CD4-positive, alpha-beta T cell (primary cell): ENCODE measurements at regions not wholly inside any gene's neighbourhood (a gene's known extent, or its start where the extent isn't known, plus 50 kb on each side); places are given as distances from the start of the nearest gene placed in this dataset.

Experiments used
- ATAC-seq: fragments of 200-7000 bp; cut with Tn5 transposase; one replicate; pipeline ENCODE4 v1.10.0; 2022; ENCODE audit warnings: mild to moderate bottlenecking; ENCODE audit not compliant: poor library complexity
- CTCF ChIA-PET: fragments of 350-600 bp; sonication (Branson Sonifier 250); formaldehyde crosslinking; loops from one replicate; lab custom pipeline; 2021; ENCODE audit warnings: antibody characterized with exemption, inconsistent platforms; lab: Charles Lee
- POLR2A ChIA-PET: fragments of 350-600 bp; sonication (Branson Sonifier 250); formaldehyde crosslinking; loops from one replicate; lab custom pipeline; 2021; ENCODE audit warnings: antibody characterized with exemption, inconsistent platforms; lab: Charles Lee
- DNase-seq, 14 experiments: peaks; one replicate each; pipeline ENCODE4 v3.0.0-alpha.2; 2013 to 2020; ENCODE audit warnings: mixed read lengths in 2 of 14
- H3K27ac ChIP-seq, 2 donors: one replicate each; pipeline versions ENCODE4 v1.5.1 to v1.7.0; 2013; ENCODE audit warnings: low read length in 2 of 2, low read depth in 1 of 2, mild to moderate bottlenecking in 1 of 2
- H3K27me3 ChIP-seq, 2 experiments: 1 replicate in 1 of 2; 2 replicates in 1 of 2; pipeline versions ENCODE4 v1.6.1 to v1.7.0; 2013; ENCODE audit warnings: low read length in 2 of 2, control low read depth in 1 of 2, mild to moderate bottlenecking in 1 of 2, moderate library complexity in 1 of 2; ENCODE audit not compliant: insufficient read depth in 2 of 2, control insufficient read depth in 1 of 2
- H3K36me3 ChIP-seq: one replicate; pipeline ENCODE4 v1.6.1; 2013; ENCODE audit warnings: low read length, control low read depth; ENCODE audit not compliant: insufficient read depth
- H3K4me1 ChIP-seq: one replicate; pipeline ENCODE4 v1.6.1; 2013; ENCODE audit warnings: low read length, control low read depth; ENCODE audit not compliant: insufficient read depth
- H3K4me3 ChIP-seq: one replicate; pipeline ENCODE4 v1.5.1; 2013; ENCODE audit warnings: mild to moderate bottlenecking, low read length, moderate library complexity
- H3K9me3 ChIP-seq, 2 experiments: 1 replicate in 1 of 2; 2 replicates in 1 of 2; pipeline versions ENCODE4 v1.6.1 to v1.7.0; 2013; ENCODE audit warnings: low read length in 2 of 2, mild to moderate bottlenecking in 2 of 2, control low read depth in 1 of 2, moderate library complexity in 1 of 2; ENCODE audit not compliant: control insufficient read depth in 1 of 2, insufficient read depth in 1 of 2
- H3K27ac Mint-ChIP-seq: one replicate; pipeline ENCODE4 v1.8.0; 2020; ENCODE audit warnings: mixed read lengths
- H3K27me3 Mint-ChIP-seq: one replicate; pipeline ENCODE4 v1.8.0; 2021; ENCODE audit warnings: mixed read lengths
- H3K36me3 Mint-ChIP-seq: one replicate; pipeline ENCODE4 v1.8.0; 2021; ENCODE audit warnings: low read depth, mixed read lengths
- H3K4me1 Mint-ChIP-seq: one replicate; pipeline ENCODE4 v1.8.0; 2021; ENCODE audit warnings: low read depth, mixed read lengths
- H3K4me3 Mint-ChIP-seq: one replicate; pipeline ENCODE4 v1.8.0; 2020; ENCODE audit warnings: mild to moderate bottlenecking, mixed read lengths
- H3K9me3 Mint-ChIP-seq: one replicate; pipeline ENCODE4 v1.8.0; 2020; ENCODE audit warnings: mixed read lengths
- intact Hi-C, 2 experiments: fragments of 100-400 bp; cut with DNase I in 1 of 2; cut with micrococcal nuclease in 1 of 2; formaldehyde crosslinking; loops; one replicate each; pipeline versions ENCODE4 v1.15.1 to v1.9.0; 2023 to 2025; cut with DNase I, micrococcal nuclease
- TF ChIP-seq, protein P1 (sequence below): fragments of 200-600 bp; IDR thresholded peaks from one replicate; pipeline ENCODE4 v1.8.0; 2022; ENCODE audit warnings: antibody characterized with exemption, mild to moderate bottlenecking

DNA sequence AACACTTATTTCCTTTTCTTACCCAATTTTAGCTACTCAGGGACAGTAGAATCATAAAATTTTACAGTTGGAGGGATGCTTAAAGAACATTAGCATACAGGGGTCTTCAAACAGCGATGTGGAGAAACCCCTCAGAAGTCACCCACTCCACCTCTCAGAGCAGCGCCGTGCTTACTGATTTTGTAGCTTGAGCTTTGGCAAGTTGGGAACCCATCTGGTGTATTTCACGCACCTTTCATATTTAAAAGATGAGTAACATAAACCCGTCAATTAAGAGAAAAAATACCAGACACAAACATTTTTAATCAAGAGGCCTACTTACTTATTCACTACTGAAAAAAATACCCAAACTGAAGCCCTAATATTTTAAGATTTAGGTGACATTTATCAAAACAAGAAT is 80.9 kb downstream of the ADAMTS15 start:
- CTCF ChIA-PET: no interaction called here
- TF ChIP-seq, protein P1, sequence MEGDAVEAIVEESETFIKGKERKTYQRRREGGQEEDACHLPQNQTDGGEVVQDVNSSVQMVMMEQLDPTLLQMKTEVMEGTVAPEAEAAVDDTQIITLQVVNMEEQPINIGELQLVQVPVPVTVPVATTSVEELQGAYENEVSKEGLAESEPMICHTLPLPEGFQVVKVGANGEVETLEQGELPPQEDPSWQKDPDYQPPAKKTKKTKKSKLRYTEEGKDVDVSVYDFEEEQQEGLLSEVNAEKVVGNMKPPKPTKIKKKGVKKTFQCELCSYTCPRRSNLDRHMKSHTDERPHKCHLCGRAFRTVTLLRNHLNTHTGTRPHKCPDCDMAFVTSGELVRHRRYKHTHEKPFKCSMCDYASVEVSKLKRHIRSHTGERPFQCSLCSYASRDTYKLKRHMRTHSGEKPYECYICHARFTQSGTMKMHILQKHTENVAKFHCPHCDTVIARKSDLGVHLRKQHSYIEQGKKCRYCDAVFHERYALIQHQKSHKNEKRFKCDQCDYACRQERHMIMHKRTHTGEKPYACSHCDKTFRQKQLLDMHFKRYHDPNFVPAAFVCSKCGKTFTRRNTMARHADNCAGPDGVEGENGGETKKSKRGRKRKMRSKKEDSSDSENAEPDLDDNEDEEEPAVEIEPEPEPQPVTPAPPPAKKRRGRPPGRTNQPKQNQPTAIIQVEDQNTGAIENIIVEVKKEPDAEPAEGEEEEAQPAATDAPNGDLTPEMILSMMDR: no peak
- no peak overlapping the region for H3K27ac Mint-ChIP-seq

DNA sequence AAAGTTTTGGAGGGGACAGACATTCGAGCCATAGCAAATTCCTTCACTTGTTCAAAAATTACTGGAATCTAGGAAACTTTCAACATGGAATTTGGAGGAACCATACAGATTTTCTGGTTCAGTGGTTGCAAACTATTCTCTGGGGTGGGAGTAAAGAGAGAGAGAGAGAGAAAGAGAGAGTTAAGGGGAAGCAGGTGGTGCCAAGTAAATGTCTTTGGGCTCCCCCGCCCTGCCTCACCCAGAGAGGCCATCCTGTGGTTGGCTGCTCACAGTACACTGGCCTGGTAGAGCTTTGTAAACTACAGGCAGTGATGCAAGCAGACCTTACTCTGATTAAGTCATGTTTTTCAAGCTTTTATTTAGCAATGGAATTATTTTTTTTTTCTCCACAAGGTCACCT is 82.6 kb downstream of the ADAMTS15 start:
- H3K4me1 ChIP-seq: no peaks in the 10 kb centered on the region
- Mint-ChIP-seq H3K4me3 (no peak overlapping the region), H3K4me1 (no peaks in the 10 kb centered on the region), H3K27ac (no peak overlapping the region), H3K36me3 (no peaks in the 10 kb centered on the region), H3K9me3 (no peaks in the 10 kb centered on the region), H3K27me3 (no peaks in the 10 kb centered on the region)
- intact Hi-C loops: no loop called here
- no peak overlapping the region for H3K4me3 ChIP-seq
- ChIA-PET POLR2A (no interaction called here), CTCF (no interaction called here)
- H3K27me3 ChIP-seq: no peaks in the 10 kb centered on the region
- no peaks in the 10 kb centered on the region for H3K36me3 ChIP-seq
- H3K27ac ChIP-seq: no peak overlapping the region
- TF ChIP-seq, protein P1: no peak
- no peak for ATAC-seq
- H3K9me3 ChIP-seq: no peaks in the 10 kb centered on the region
- no peak for DNase-seq

More for the DNA sequence above, 80.9 kb downstream of the ADAMTS15 start:
- POLR2A ChIA-PET: no interaction called here
- no peak overlapping the region for H3K27ac ChIP-seq
- H3K9me3 ChIP-seq: no peaks in the 10 kb centered on the region
- H3K4me1 ChIP-seq: no peaks in the 10 kb centered on the region
- ATAC-seq: no peak
- DNase-seq: no peak
- H3K4me3 ChIP-seq: no peak overlapping the region
- Mint-ChIP-seq H3K36me3 (no peaks in the 10 kb centered on the region), H3K4me3 (no peak overlapping the region), H3K27me3 (no peaks in the 10 kb centered on the region), H3K9me3 (no peaks in the 10 kb centered on the region), H3K4me1 (no peaks in the 10 kb centered on the region)
- H3K36me3 ChIP-seq: no peaks in the 10 kb centered on the region
- H3K27me3 ChIP-seq: no peaks in the 10 kb centered on the region
- intact Hi-C loops: no loop called here

DNA sequence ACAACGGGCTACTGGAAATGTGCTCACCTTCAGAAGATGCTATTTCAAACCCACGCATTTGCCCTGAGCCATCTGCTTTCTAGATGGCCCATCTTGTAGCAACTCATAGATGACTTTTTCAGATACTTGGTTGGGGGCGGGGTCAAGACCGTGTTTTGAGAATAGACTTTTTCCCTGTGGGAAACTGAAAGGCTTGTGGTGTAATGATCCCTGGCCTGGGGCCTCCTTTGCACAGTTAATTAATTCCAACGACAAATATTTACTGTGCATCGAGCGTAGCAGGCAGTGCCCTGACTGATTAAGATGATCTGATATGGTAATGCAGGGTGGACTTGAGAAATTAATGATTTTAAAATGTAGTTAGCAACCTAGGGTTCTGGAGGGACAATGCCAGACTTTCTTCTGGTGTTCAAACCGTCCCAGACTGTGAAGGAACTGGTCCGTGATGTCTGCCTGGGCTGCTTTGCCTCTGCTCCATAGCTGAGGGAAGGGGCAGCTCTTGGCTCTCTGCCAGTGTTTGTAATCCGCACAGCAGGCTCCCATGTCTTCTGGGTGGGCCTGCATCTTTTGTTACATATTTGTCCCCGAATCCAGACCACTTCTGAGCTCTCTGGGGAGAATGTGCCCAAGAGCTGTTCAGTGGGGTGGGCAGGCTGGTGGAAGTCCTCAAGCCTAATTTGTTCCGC is 84.8 kb downstream of the ADAMTS15 start:
- TF ChIP-seq, protein P1: no peak
- no peak for ATAC-seq
- H3K4me1 Mint-ChIP-seq: no peaks in the 10 kb centered on the region
- no peak overlapping the region for H3K4me3 ChIP-seq
- no peaks in the 10 kb centered on the region for H3K9me3 Mint-ChIP-seq
- no peaks in the 10 kb centered on the region for H3K27me3 ChIP-seq
- intact Hi-C loops: no loop called here
- no peaks in the 10 kb centered on the region for H3K9me3 ChIP-seq
- DNase-seq: no peak
- no peaks in the 10 kb centered on the region for H3K27me3 Mint-ChIP-seq
- no peaks in the 10 kb centered on the region for H3K36me3 ChIP-seq
- no peaks in the 10 kb centered on the region for H3K4me1 ChIP-seq
- no peak overlapping the region for H3K27ac Mint-ChIP-seq
- H3K27ac ChIP-seq: no peak overlapping the region
- POLR2A ChIA-PET: no interaction called here
- no peak overlapping the region for H3K4me3 Mint-ChIP-seq
- CTCF ChIA-PET: no interaction called here
- no peaks in the 10 kb centered on the region for H3K36me3 Mint-ChIP-seq
